ENCODE measurements at regions not wholly inside any gene's neighbourhood (a gene's known extent, or its start where the extent isn't known, plus 50 kb on each side); places are given as distances from the start of the nearest gene placed in this dataset.

DNA sequence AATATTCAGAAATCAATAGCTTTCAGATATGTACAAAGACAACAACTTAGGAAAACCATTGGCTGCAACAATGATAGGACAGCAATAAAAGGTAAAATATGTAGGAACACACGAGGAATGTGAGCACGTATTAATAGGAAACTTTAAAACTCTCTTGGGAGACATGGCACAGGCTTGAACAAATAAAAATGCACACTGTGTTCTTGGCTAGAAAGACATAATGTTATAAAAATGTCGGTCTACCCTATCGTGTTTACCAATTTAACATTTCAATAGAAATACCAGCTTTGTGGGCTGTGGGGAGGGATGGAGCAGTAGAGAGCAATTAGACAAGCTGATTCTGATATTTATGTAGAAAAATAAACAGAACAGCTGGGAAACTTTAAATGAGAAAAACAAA is 69.0 kb upstream of the FAM9B start:
- H3K27me3 ChIP-seq (replicated peaks in 1 of 4; ENCODE audit: control extremely low read depth in 1 of 4, control insufficient read depth in 3 of 4, insufficient read depth in 4 of 4, low read length in 3 of 4): peaks cover 0 to 3% (median 0%) of the 10 kb centered on the region in 4 experiments
- H3K27ac ChIP-seq (ENCODE audit: low read length in 2 of 2): no peak overlapping the region
- DNase-seq (no peak), ATAC-seq (ENCODE audit: low read depth) (no peak)
- Mint-ChIP-seq H3K27ac (no peak overlapping the region), H3K4me1 (peaks cover 4% of the 10 kb centered on the region), H3K9me3 (ENCODE audit: insufficient read depth) (no peaks in the 10 kb centered on the region), H3K4me3 (no peak overlapping the region), H3K27me3 (peaks cover 3% of the 10 kb centered on the region)
- no peak for TF ChIP-seq CTCF (IDR thresholded peaks at IDR 0.05)
- TF ChIP-seq EZH2 (IDR thresholded peaks at IDR 0.05; ENCODE audit: borderline replicate concordance, insufficient read depth, low read depth, low read length, poor library complexity, severe bottlenecking): no peak
- POLR2A ChIA-PET: no interaction called here
- H3K36me3 ChIP-seq (replicated peaks in 1 of 2; ENCODE audit: control extremely low read depth in 1 of 2, control insufficient read depth in 1 of 2, extremely low read depth in 1 of 2, insufficient read depth in 2 of 2, low read length in 1 of 2): no peaks in the 10 kb centered on the region
- CTCF ChIA-PET: no interaction called here
- H3K9ac ChIP-seq (ENCODE audit: low read length): no peak overlapping the region
- intact Hi-C loops (cut with micrococcal nuclease): no loop called here
- no peaks in the 10 kb centered on the region for H3K9me3 ChIP-seq (ENCODE audit: control extremely low read depth in 1 of 3, control insufficient read depth in 2 of 3, insufficient read depth in 1 of 3, low read length in 2 of 3)
- WGBS (ENCODE audit: insufficient coverage): no CpG with 5 or more reads among the region's 4 CpGs
- H2AFZ ChIP-seq (ENCODE audit: insufficient read depth, low read depth, low read length, poor library complexity, severe bottlenecking): no peak overlapping the region
- no peaks in the 10 kb centered on the region for H3K4me1 ChIP-seq (ENCODE audit: control insufficient read depth in 2 of 2, insufficient read depth in 2 of 2, low read length in 2 of 2)
- H3K79me2 ChIP-seq (ENCODE audit: control insufficient read depth, insufficient read depth, low read length): no peaks in the 10 kb centered on the region
- no peak overlapping the region for H3K4me2 ChIP-seq (replicated peaks; ENCODE audit: low read depth, low read length, poor library complexity, severe bottlenecking)
- no peak overlapping the region for H3K4me3 ChIP-seq (ENCODE audit: control extremely low read depth in 1 of 5, extremely low read depth in 1 of 5, insufficient read depth in 1 of 5, low read depth in 2 of 5, low read length in 4 of 5)
- no peaks in the 10 kb centered on the region for H4K20me1 ChIP-seq (ENCODE audit: control insufficient read depth, insufficient read depth, low read length, poor library complexity, severe bottlenecking)

GRCh38 chrX:9108054-9108453 is 74.1 kb upstream of the FAM9B start:
- Mint-ChIP-seq H3K27ac (no peak overlapping the region), H3K27me3 (no peaks in the 10 kb centered on the region), H3K9me3 (ENCODE audit: insufficient read depth) (no peaks in the 10 kb centered on the region), H3K4me3 (no peak overlapping the region), H3K4me1 (peaks cover 2% of the 10 kb centered on the region)
- POLR2A ChIA-PET: no interaction called here
- H2AFZ ChIP-seq (ENCODE audit: insufficient read depth, low read depth, low read length, poor library complexity, severe bottlenecking): no peak overlapping the region
- peaks cover 0 to 2% (median 0%) of the 10 kb centered on the region in 4 experiments for H3K27me3 ChIP-seq (replicated peaks in 1 of 4; ENCODE audit: control extremely low read depth in 1 of 4, control insufficient read depth in 3 of 4, insufficient read depth in 4 of 4, low read length in 3 of 4)
- intact Hi-C loops (cut with micrococcal nuclease): no loop called here
- no peak overlapping the region for H3K9ac ChIP-seq (ENCODE audit: low read length)
- TF ChIP-seq EZH2 (IDR thresholded peaks at IDR 0.05; ENCODE audit: borderline replicate concordance, insufficient read depth, low read depth, low read length, poor library complexity, severe bottlenecking): no peak
- TF ChIP-seq CTCF (IDR thresholded peaks at IDR 0.05): no peak
- no peaks in the 10 kb centered on the region for H3K79me2 ChIP-seq (ENCODE audit: control insufficient read depth, insufficient read depth, low read length)
- H3K27ac ChIP-seq (ENCODE audit: low read length in 2 of 2): no peak overlapping the region
- H3K4me2 ChIP-seq (replicated peaks; ENCODE audit: low read depth, low read length, poor library complexity, severe bottlenecking): no peak overlapping the region
- no peak for ATAC-seq (ENCODE audit: low read depth)
- no peaks in the 10 kb centered on the region for H3K36me3 ChIP-seq (replicated peaks in 1 of 2; ENCODE audit: control extremely low read depth in 1 of 2, control insufficient read depth in 1 of 2, extremely low read depth in 1 of 2, insufficient read depth in 2 of 2, low read length in 1 of 2)
- WGBS (ENCODE audit: insufficient coverage): no CpG with 5 or more reads among the region's 1 CpG
- DNase-seq: no peak
- CTCF ChIA-PET: no interaction called here
- no peaks in the 10 kb centered on the region for H3K4me1 ChIP-seq (ENCODE audit: control insufficient read depth in 2 of 2, insufficient read depth in 2 of 2, low read length in 2 of 2)
- no peaks in the 10 kb centered on the region for H4K20me1 ChIP-seq (ENCODE audit: control insufficient read depth, insufficient read depth, low read length, poor library complexity, severe bottlenecking)
- H3K9me3 ChIP-seq (ENCODE audit: control extremely low read depth in 1 of 3, control insufficient read depth in 2 of 3, insufficient read depth in 1 of 3, low read length in 2 of 3): no peaks in the 10 kb centered on the region
- no peak overlapping the region for H3K4me3 ChIP-seq (ENCODE audit: control extremely low read depth in 1 of 5, extremely low read depth in 1 of 5, insufficient read depth in 1 of 5, low read depth in 2 of 5, low read length in 4 of 5)

Data from B cell (primary cell).